Stimulated activated CD8-positive, alpha-beta memory T cell treated with anti-CD3 and anti-CD28 coated beads, Interleukin-12 subunit alpha, Interleukin-12 subunit beta, amount 100 ng/mL, for 4 hours (primary cell): ENCODE measurements at regions not wholly inside any gene's neighbourhood (a gene's known extent, or its start where the extent isn't known, plus 50 kb on each side); places are given as distances from the start of the nearest gene placed in this dataset.
"Not testable (repeated sequence)": the region's sequence is repeated elsewhere in the genome, so short reads cannot be mapped to it uniquely, and the experiment has no call there.

Source experiments
- DNase-seq: peaks from one replicate; pipeline ENCODE4 v3.0.0-alpha.2; 2020; ENCODE audit warnings: low read depth

- DNase-seq = no peak
Measured at GRCh38 chr4:101670370-101670769, 120.2 kb upstream of the BANK1 start.

DNA sequence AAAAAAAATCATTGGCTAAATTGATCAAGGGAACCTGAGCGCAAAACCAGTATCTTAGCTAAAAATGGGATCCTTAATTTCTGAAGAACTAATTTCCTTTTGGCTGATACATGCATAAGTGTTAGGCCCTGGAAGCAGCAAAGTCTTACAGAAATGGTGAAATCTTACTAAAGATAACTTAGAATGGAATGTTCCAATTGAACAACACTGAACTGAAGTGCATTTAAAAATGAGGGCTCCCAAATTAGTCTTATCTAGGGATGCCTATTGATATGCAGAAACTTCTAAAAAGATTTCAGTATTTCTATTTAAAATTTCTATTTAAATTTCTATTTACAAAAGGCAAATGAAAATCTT lies 120.7 kb upstream of the BANK1 start:
- DNase-seq = no peak

DNA sequence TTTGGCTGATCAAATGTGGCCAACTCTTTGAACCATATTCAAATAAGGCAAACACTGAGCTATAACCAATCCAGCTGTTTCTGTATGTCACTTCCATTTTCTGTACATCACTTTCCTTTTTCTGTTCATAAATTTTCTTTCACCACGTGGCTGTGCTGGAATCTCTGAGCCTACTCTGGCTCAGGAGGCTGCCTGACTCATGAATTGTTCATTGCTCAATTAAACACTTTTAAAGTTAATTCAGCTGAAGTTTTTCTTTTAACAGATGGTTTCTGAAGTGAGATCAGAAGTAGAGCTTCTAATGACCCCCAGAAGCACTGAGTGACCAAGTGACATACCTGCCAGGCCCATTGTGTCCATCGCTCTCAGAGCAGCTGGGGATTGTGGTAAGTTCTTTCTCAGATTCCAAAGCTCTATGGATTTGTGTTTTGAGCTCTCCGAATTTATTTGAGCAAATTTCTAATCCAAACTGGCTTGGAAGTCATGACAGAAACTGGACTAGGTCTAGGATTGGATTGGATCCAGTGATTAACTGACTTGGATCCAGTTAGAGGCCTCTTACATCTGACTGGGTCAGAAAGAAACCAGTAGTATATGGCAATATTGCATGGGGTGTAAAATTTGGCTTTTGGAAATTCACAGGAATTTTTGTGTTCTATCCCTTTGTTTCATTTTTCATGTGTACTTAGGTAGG lies 121.2 kb upstream of the BANK1 start:
- DNase-seq = no peak

DNA sequence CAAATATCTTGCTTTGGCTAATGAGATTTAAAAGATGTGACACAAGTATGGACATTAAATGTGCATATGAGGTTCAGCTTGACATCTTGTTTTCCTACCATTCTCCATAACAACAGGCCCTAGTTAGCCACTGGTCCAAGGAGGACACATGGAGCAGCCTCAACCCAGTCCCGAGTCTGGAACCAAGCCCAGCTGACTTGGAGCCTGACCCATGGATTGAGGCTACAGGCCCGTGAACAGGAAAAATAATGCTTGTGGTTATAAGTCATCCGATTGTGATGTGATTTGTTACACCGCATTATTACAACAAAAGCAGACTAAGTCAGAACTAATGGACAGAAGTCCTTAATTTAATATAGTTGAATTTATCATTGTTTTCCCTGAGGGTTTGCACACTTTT lies 123.2 kb upstream of the BANK1 start:
- no peak for DNase-seq

DNA sequence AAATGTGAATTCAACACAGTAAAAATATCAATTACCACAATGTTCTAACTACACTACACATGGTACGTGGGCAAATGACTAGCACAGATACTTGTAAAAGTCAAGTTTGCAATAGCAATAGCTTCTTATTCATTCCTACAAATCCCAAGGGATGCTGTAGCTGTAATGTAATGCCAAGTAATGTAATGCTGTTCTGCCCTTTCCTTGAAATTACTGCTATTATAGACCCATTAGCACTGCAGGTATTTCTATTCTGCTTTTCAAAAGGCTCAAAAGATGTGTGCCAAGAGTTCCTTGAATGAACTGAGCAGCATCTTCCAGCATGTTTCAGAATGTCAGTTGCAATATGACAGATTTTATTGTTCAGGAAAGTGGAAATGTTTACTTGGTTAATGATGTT lies 129.9 kb upstream of the BANK1 start:
- no peak for DNase-seq

- DNase-seq = no peak
Measured at GRCh38 chr4:101655857-101656256, 134.7 kb upstream of the BANK1 start.

DNA sequence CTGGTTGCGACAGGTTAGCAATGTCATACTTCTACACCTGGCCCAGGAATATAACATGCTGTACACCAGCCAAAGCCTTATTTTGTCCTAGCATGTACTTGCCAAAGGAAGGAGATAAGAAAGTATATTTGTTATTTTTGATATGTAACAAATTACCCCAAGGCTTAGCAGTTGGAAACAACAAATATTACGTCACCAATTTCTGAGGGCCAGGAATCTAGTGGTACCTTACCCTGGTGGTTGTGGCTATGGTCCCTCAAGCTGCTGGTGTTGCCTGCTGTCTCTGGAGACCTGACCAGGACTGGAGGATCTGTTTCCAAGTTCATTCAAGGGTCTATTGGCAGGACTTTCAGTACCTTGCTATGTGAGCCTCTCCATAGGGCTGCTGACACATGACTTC lies 135.5 kb upstream of the BANK1 start:
- DNase-seq = no peak

GRCh38 chr4:101651778-101652177 lies 138.8 kb upstream of the BANK1 start:
- DNase-seq = no peak

GRCh38 chr4:101649790-101650515 lies 140.6 kb upstream of the BANK1 start:
- no peak for DNase-seq

- no peak for DNase-seq
Measured at GRCh38 chr4:101647710-101648034, 142.9 kb upstream of the BANK1 start.

DNA sequence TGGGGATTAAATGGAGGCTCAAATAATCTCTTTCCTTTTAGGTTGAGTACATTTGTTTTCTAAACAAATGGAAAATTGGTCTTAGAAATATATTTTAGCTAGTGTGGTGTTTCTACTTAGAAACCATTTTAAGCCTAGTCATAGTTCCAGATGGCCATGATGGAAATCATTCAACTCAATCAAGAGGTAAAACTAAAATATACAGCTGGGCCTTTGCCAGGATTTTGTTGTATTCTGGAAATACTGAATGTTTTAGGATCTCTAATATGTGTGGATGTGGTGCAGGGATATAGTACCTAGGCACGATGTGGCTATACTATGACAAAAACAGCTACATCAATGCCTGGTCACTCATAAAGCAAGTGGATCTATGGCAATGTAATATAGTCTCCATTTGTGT lies 146.0 kb upstream of the BANK1 start:
- no peak for DNase-seq

DNA sequence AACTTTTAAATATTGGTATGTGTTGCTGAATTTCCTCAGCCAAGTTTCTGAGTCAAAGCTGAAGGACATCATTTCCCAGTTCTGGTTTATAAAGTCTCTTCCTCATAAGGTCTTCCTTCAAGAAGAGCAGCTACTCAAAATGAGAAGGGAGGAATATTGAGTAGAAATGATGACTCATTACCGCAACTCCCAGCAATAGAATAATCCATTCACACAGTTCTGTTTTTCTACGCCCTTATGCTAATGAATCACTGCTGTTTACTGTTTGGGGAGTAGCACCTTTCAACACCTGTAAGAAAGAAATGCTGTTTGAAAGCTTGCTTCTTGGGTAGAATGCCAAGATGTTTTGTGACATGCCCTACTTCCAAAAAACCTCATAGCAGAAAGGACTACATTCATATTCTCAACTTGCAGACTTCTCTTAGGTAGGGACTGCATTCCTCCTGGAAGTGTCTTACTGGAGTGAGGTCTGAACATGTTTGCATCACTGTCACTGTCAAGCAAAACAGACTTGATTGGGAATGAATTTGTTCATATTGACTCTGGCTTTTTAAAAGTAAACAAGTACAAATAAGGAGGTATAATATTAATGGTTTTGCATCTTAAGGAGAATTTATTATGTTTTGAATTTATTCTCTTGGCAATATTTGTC lies 147.2 kb upstream of the BANK1 start:
- DNase-seq = no peak

DNA sequence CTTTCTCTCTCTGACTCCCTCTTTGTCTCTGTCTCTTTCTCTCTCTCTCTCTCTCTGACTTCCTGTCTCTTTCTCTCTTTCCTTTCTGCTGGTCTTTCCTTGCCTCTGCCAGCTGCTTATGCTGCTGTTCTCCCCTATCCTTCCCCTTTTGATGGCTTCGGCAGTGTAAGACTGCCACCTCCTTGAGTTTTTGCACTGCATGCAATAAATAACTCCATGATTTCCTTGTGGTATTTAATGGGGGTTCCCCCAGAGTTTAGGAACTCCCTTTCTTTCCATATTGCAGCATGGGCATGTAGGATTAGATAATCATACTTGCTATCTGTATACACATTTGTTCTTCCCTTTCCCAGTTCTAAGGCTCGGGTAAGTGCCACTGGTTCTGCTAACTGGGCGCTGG lies 157.8 kb upstream of the BANK1 start:
- not testable (repeated sequence) for DNase-seq

- DNase-seq = no peak
Measured at GRCh38 chr4:101630319-101630986, 160.1 kb upstream of the BANK1 start.

- DNase-seq = no peak
Measured at GRCh38 chr4:101621120-101621519, 169.4 kb upstream of the BANK1 start.

DNA sequence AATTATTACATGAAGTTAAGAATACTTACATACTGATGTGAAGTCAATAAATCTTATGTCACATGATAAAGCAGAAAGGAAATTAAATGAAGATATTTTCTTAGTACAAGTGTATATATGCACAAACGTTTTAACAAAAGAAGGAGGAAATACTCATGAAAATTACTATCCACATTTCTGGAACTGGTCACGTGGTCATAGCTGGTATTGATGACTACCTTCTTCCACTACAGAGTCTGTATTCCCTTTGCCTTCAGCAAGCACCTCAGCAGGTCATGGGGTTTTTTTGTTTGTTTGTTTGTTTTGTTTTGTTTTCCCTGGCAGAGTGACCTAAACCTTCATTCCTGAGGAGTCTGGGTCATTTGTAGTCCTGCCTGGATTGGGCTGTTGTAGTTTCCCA lies 174.9 kb upstream of the BANK1 start:
- no peak for DNase-seq

- DNase-seq = not testable (repeated sequence)
Measured at GRCh38 chr4:101606989-101607388, 183.5 kb upstream of the BANK1 start.

DNA sequence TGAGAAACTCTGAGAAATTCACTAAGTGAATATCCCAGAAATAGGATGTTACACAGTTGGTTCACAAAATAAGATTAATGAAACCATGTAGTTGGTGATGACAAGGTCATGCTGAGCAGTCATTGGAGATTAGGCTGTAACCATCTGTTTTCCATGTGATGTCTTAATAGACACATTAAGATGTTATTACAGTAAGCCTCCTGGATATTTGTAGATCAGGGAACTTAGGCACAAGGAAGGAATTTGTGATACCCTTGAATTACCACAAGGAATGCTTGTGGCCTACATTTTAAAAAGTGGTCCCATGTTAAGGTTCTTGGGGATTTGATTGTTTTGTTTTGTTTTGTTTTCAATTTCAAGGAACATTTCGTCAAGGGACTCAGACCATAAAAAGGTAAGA lies 185.6 kb upstream of the BANK1 start:
- no peak for DNase-seq

DNA sequence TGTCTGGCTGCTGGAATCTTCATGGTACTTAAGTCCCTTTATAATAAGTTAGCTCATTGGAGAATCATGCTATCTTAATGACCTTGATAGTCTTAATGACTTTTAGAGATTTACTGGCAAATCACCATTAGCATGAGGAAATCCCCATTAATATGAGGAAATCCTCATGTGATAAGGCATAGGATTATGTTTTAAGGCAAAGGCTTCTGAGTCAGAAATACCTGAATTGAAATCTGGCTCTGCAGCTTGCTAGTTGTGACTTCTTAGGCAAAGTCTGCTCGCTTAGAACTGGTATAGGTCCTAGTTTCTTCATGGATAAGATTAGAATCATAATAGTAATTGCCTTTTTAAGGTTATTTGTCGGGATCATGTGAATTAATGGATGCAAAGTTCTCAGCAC lies 190.2 kb upstream of the BANK1 start:
- DNase-seq = no peak

GRCh38 chr4:101599620-101600019 lies 190.9 kb upstream of the BANK1 start:
- DNase-seq = no peak

DNA sequence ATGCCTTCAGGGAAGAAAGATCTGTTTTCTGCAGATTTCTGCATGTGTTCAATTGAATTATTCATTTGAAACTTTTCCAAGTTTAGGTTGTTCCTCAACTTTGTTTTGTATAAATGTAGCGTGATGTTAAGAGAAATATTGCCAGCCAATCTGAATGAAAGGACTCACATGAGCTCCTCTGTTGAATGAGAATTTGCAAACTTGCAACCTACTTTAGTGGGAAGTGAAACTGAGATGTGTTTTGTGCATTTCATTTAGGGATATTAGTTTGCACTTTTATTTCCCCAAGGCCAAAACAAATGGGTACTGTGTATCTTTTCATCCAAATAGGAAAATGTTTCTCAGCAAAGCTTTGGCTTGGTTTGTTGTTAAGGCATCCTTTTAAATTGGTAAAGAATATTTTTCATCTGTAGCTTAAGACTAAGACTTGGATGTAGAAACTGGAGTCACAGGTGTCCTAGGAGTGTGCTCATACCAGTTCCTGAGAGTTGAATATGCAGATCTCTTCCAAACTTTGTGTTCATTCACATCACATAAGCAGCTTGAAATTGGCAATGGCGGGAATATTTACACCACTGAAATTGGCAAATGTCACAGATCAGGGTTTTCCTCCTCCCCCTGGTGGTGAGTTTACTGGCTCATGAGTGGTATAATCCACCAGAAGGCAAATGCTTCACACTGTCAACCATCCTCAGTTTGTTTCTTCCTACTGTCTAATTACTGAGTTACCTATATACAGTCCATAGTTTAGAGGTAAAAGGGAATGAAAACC lies 193.6 kb upstream of the BANK1 start:
- no peak for DNase-seq

DNA sequence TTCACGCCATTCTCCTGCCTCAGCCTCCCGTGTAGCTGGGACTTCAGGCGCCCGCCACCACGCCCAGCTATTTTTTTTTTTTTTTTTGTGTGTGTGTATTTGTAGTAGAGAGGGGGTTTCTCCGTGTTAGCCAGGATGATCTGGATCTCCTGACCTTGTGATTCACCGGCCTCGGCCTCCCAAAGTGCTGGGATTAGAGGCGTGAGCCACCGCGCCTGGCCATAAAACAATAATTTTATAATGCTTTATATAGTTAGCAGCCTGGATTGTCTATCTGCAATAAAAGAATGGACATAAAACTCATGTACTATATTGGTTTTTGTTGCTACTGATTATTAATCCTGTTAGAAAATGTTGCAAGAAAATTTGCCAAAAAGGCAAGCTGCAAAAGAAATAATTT lies 195.9 kb upstream of the BANK1 start:
- no peak for DNase-seq
